Upper lobe of left lung (tissue), 6 donors: ENCODE measurements at regions not wholly inside any gene's neighbourhood (a gene's known extent, or its start where the extent isn't known, plus 50 kb on each side); places are given as distances from the start of the nearest gene placed in this dataset.

ENCODE experiments used
- ATAC-seq, 2 donors: fragments of 200-7000 bp; cut with Tn5 transposase; one replicate each; pipeline ENCODE4 v1.9.1; 2022; ENCODE audit warnings: mild to moderate bottlenecking in 2 of 2, moderate library complexity in 2 of 2; ENCODE audit not compliant: low FRiP score in 2 of 2
- DNase-seq, 2 donors: peaks; one replicate each; pipeline ENCODE4 v3.0.0-alpha.2; 2019 to 2020
- H3K27ac ChIP-seq, 4 donors: fragments of 200-600 bp; sonication (generic); one replicate each; pipeline ENCODE4 v1.5.1; 2016 to 2019
- H3K27me3 ChIP-seq, 4 donors: fragments of 200-600 bp; sonication (generic); one replicate each; pipeline ENCODE4 v1.5.1; 2017 to 2019
- H3K36me3 ChIP-seq, 4 donors: fragments of 200-600 bp; sonication (generic); one replicate each; pipeline ENCODE4 v1.5.1; 2016 to 2019
- H3K4me1 ChIP-seq, 4 donors: fragments of 200-600 bp; sonication (generic); one replicate each; pipeline ENCODE4 v1.5.1; 2018 to 2019
- H3K4me3 ChIP-seq, 4 donors: fragments of 200-600 bp; sonication (generic); one replicate each; pipeline ENCODE4 v1.5.1; 2017 to 2019; ENCODE audit warnings: mild to moderate bottlenecking in 2 of 4, moderate library complexity in 1 of 4
- H3K9me3 ChIP-seq, 4 donors: fragments of 200-600 bp; sonication (generic); one replicate each; pipeline ENCODE4 v1.5.1; 2018 to 2019
- EP300 ChIP-seq, 4 donors: sonication (generic); formaldehyde crosslinking; IDR thresholded peaks; one replicate each; pipeline ENCODE4 v1.5.1; 2017; ENCODE audit warnings: antibody characterized with exemption in 4 of 4, control low read depth in 2 of 4
- POLR2A ChIP-seq, 4 donors: fragments of 450-650 bp; IDR thresholded peaks; one replicate each; pipeline ENCODE4 v1.5.1; 2016 to 2017; ENCODE audit warnings: antibody characterized with exemption in 4 of 4, mild to moderate bottlenecking in 2 of 4
- POLR2AphosphoS5 ChIP-seq, 2 donors: sonication (generic); formaldehyde crosslinking; IDR thresholded peaks; one replicate each; pipeline ENCODE4 v1.5.1; 2017; ENCODE audit warnings: antibody characterized with exemption in 2 of 2
- WGBS, 2 donors: methylation state at CpG; one replicate each; pipeline ENCODE4 v1.1.5; 2017 to 2018; 5-methylcytosine and 5-hydroxymethylcytosine counted together
- TF ChIP-seq, protein P1 (sequence below), 6 experiments: fragments of 450-650 bp in 4 of 6; fragments of 200-600 bp in 2 of 6; sonication (generic) in 2 of 6; IDR thresholded peaks; one replicate each; pipeline ENCODE4 v1.5.1; 2016 to 2019; ENCODE audit warnings: antibody characterized with exemption in 6 of 6
- donor health status: DM: no; HTN: no; CAD: no; lungs with moderate emphysema.
- donor health status: DM: no; HTN: yes; CAD: no; lungs with severe emphysema.

GRCh38 chr4:162392946-162393345 lies 229.1 kb upstream of the FSTL5 start:
- H3K27ac ChIP-seq: no peak overlapping the region
- no peak for ATAC-seq
- H3K4me1 ChIP-seq: no peaks in the 10 kb centered on the region
- WGBS, 2 donors: 91 to 97% methylated on average over 1 of the region's 1 CpG
- no peaks in the 10 kb centered on the region for H3K27me3 ChIP-seq
- no peaks in the 10 kb centered on the region for H3K36me3 ChIP-seq
- no peaks in the 10 kb centered on the region for H3K9me3 ChIP-seq
- no peak overlapping the region for H3K4me3 ChIP-seq
- DNase-seq: no peak
- TF ChIP-seq, protein P1, sequence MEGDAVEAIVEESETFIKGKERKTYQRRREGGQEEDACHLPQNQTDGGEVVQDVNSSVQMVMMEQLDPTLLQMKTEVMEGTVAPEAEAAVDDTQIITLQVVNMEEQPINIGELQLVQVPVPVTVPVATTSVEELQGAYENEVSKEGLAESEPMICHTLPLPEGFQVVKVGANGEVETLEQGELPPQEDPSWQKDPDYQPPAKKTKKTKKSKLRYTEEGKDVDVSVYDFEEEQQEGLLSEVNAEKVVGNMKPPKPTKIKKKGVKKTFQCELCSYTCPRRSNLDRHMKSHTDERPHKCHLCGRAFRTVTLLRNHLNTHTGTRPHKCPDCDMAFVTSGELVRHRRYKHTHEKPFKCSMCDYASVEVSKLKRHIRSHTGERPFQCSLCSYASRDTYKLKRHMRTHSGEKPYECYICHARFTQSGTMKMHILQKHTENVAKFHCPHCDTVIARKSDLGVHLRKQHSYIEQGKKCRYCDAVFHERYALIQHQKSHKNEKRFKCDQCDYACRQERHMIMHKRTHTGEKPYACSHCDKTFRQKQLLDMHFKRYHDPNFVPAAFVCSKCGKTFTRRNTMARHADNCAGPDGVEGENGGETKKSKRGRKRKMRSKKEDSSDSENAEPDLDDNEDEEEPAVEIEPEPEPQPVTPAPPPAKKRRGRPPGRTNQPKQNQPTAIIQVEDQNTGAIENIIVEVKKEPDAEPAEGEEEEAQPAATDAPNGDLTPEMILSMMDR (IDR thresholded peaks at IDR 0.05): no peak
- TF ChIP-seq POLR2AphosphoS5 (IDR thresholded peaks at IDR 0.05) (no peak), EP300 (IDR thresholded peaks at IDR 0.05) (no peak), POLR2A (IDR thresholded peaks at IDR 0.05) (no peak)

DNA sequence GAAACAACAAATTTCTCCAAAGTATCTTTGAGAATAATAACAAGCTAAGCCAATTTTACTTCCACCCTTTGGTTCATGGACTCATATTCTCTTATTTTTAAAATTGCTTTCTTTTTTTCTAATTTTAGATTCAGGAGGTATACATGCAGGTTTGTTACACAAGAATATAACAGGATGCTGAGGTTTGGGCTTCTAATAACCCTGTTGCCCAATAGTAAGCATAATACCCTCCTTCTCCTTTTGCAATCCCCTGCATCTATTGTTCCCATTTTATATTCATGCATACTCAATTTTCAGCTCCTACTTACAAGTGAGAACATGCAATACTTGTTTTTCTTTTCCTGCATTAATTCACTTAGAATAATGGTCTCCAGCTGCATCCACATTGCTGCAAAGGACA lies 202.3 kb upstream of the FSTL5 start:
- Histone ChIP-seq H3K9me3 (no peaks in the 10 kb centered on the region), H3K4me1 (no peaks in the 10 kb centered on the region), H3K27me3 (no peaks in the 10 kb centered on the region), H3K27ac (no peak overlapping the region), H3K4me3 (no peak overlapping the region), H3K36me3 (no peaks in the 10 kb centered on the region)
- no peak for TF ChIP-seq POLR2A (IDR thresholded peaks at IDR 0.05)
- TF ChIP-seq EP300 (IDR thresholded peaks at IDR 0.05): no peak
- TF ChIP-seq, protein P1 (IDR thresholded peaks at IDR 0.05): no peak
- TF ChIP-seq POLR2AphosphoS5 (IDR thresholded peaks at IDR 0.05): no peak
- no peak for DNase-seq
- ATAC-seq: no peak

GRCh38 chr4:162364651-162365050 lies 200.9 kb upstream of the FSTL5 start:
- TF ChIP-seq, protein P1 (IDR thresholded peaks at IDR 0.05): no peak
- TF ChIP-seq EP300 (IDR thresholded peaks at IDR 0.05) (no peak), POLR2A (IDR thresholded peaks at IDR 0.05) (no peak), POLR2AphosphoS5 (IDR thresholded peaks at IDR 0.05) (no peak)
- no peak overlapping the region for H3K27ac ChIP-seq
- no peaks in the 10 kb centered on the region for H3K4me1 ChIP-seq
- no peaks in the 10 kb centered on the region for H3K27me3 ChIP-seq
- H3K9me3 ChIP-seq: no peaks in the 10 kb centered on the region
- 47 to 62% methylated on average over 1 of the region's 1 CpG for WGBS, 2 donors
- no peaks in the 10 kb centered on the region for H3K36me3 ChIP-seq
- no peak for DNase-seq
- H3K4me3 ChIP-seq: no peak overlapping the region
- ATAC-seq: no peak

GRCh38 chr4:162360369-162361149 lies 196.8 kb upstream of the FSTL5 start:
- no peaks in the 10 kb centered on the region for H3K27me3 ChIP-seq
- no peaks in the 10 kb centered on the region for H3K4me1 ChIP-seq
- no peaks in the 10 kb centered on the region for H3K36me3 ChIP-seq
- ATAC-seq (no peak), DNase-seq (no peak)
- H3K9me3 ChIP-seq: no peaks in the 10 kb centered on the region
- 74 to 84% methylated on average over 4 of the region's 4 CpGs for WGBS, 2 donors
- H3K4me3 ChIP-seq: no peak overlapping the region
- no peak overlapping the region for H3K27ac ChIP-seq
- no peak for TF ChIP-seq POLR2AphosphoS5 (IDR thresholded peaks at IDR 0.05)
- TF ChIP-seq POLR2A (IDR thresholded peaks at IDR 0.05): no peak
- TF ChIP-seq EP300 (IDR thresholded peaks at IDR 0.05): no peak
- TF ChIP-seq, protein P1 (IDR thresholded peaks at IDR 0.05): no peak

DNA sequence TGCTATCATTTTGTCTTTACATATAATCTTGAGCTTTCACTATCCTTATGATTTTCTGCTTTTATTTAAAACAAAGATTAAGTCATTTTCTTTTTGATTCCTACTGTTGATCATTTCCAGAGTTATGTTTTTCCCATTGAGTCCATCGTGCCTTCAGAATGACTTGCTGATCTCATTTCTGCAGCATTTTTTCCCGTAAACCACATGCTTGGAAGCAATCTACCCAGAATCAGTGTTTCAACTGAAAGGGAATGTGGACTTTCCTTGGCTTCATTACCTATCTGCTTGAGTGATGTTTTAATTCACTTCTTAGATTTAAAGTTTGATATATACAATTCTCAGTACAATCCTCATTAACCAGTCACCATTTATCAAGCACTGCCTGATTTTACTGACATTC lies 192.4 kb upstream of the FSTL5 start:
- Histone ChIP-seq H3K9me3 (no peaks in the 10 kb centered on the region), H3K27me3 (no peaks in the 10 kb centered on the region), H3K27ac (no peak overlapping the region), H3K4me1 (no peaks in the 10 kb centered on the region), H3K4me3 (no peak overlapping the region), H3K36me3 (no peaks in the 10 kb centered on the region)
- 76 to 85% methylated on average over 2 of the region's 2 CpGs for WGBS, 2 donors
- ATAC-seq (no peak), DNase-seq (no peak)
- no peak for TF ChIP-seq POLR2A (IDR thresholded peaks at IDR 0.05)
- TF ChIP-seq POLR2AphosphoS5 (IDR thresholded peaks at IDR 0.05): no peak
- TF ChIP-seq, protein P1 (IDR thresholded peaks at IDR 0.05): no peak
- TF ChIP-seq EP300 (IDR thresholded peaks at IDR 0.05): no peak
